AG08395 (cell line): ENCODE measurements at regions not wholly inside any gene's neighbourhood (a gene's known extent, or its start where the extent isn't known, plus 50 kb on each side); places are given as distances from the start of the nearest gene placed in this dataset.
"Not testable (repeated sequence)": the region's sequence is repeated elsewhere in the genome, so short reads cannot be mapped to it uniquely, and the experiment has no call there.

Source experiments
- DNase-seq: peaks from one replicate; pipeline ENCODE4 v3.0.0; 2012; ENCODE audit warnings: mixed read lengths, low spot score

DNA sequence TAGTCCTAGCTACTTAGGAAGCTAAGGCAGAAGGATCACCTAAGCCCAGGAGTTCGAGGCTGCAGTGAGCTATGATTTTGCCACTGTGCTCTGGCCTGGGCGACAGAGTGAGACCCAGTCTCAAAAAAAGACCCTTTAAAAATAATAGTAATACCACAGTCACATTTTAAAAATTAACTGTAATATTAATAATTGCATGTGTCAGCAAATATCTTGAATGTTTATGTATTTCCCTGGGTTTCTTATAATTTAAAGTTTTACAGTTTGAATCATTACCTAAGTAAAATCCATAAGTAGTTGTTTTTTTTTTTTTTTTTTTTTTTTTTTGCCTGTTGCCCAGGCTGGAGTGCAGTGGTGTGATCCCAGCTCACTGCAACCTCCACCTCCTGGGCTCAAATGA, 69.2 kb downstream of the LYZL2 start:
- DNase-seq, result no peak

- DNase-seq, result no peak
These were observed 70.4 kb downstream of the LYZL2 start for GRCh38 chr10:30559180-30559579.

DNA sequence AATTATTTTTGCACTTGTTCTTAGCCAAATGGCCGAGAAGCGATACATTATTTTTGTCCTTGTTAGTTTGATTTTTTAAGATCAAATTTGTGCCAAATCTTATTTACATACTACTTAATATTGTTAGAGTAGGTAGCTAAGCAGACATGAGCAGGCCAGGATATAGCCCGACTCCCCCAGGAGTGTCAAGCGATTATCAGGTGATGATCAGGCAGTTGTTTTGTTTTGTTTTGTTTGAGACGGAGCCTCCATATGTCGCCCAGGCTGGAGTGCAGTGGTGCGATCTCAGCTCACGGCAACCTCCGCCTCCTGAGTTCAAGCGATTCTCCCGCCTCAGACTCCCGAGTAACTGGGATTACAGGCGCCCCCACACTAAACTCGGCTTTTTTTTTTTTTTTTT, 71.1 kb downstream of the LYZL2 start:
- no peak for DNase-seq

DNA sequence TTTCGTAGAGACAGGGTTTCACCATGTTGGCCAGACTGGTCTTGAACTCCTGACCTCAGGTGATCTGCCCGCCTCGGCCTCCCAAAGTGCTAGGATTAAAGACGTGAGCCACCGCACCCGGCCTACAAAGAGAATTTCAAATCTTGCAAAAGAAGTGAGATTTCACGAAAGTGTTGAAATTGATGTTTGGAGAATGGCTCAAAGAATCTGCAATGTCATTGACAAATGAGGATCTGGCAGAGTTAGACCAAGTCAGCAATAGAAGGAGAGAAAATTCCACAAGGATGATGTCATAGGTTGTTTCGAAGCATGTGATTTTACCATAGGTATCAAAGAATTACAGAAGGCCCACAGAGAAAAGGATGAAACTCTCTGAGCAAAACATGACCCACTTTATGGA, 71.7 kb downstream of the LYZL2 start:
- DNase-seq, result no peak

- peak; percentile 4 for DNase-seq
These were observed 73.4 kb downstream of the LYZL2 start for GRCh38 chr10:30556189-30556588.

DNA sequence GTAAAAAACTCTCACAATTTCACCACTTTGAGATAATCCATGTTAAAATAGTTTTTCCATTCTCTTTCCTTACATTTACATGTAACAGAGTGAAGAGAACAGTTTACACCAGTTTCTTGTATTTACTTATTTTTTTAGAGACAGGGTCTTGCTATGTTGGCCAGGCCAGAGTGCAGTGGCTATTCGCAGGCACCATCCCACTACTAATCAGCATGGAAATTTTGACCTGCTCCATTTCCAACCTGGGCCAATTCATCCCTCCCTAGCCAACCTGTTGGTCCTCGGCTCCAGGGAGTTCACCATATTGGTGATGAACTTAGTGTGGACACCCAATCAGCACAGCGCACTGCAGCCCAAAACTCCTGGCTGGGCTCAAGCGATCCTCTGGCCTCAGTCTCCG, 74.1 kb downstream of the LYZL2 start:
- no peak for DNase-seq

DNA sequence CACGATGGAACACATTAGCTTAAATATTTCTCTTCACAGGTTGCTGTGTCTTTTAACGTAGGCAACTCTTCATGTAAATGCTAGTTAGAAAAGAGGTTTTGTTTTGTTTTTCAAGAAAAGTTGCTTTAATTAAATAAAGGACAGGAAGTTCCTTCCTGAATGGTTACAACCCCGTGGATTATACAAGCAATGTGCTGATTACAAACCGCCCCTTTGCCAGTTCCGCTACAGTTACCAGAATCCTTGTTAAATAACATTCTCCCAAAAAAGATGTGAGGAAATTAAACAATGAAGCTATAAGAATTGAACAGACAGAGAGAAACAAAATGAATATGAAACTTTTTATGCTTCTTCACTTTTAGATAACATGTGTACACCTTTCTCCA, 75.1 kb downstream of the LYZL2 start:
- DNase-seq, result no peak

DNA sequence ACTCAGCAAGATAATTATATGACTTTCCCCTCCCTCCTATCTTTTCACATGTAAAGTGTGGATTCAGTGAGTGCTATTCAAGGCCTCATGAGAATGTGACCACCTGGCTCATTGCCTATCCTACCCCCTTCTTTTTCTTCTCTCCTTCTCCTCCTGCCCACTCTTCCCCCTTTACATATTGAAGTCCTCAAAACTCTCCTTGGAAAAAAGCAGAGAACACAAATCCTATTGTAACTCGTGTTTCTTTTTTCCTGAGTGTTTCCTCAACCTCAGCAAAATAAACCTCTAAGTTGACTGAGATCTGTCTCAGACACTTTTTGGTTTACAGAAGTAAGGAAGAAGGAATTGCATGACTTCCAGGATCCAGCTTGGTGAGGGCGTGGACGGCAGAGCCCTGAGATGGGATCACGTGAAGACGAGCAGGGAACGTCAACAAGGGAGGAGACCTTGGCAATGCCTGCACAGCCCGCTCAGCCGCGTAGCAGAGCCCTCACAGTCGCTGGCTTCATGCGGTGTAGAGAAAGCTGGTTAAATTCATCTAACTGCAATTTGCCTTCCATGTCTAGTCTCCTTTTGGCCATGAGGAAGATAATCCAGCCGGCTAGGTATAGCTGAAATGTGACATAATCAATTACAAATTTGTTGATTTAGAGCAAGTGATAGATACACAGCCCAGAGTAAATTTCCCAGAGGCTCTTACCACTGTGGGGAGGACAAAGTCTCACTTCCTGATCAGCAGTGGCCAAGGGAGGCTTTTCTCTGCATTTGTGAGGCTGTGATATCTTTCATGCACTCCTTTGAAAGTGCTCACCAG, 75.7 kb downstream of the LYZL2 start:
- DNase-seq, result peak; percentile 84

DNA sequence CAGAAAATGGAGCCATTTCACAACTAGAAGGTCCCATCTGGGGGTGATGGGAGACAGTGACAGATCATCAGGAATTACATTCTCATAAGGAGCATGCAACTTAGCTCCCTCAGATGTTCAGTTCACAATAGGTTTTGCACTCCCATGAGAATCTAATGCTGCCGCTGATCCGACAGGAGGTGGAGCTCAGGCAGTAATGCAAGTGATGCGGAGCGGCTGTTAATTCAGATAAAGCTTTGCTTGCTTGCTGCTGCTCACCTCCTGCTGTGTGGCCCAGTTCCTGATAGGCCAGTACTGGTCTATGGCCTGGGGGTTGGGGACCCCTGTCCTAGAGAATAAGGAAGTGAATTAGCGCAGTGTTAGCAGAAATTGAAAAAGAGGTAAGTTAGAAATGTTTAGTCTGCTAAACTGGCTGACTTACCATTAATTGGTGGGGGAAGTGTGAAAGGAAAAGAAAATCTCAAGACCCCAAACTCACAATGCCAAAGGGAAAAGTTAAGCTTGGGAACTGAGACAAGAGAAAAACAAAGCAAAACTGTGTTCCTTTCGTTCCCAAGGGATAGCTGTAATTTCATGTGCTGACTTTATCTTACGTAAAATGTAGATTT, 76.4 kb downstream of the LYZL2 start:
- no peak for DNase-seq

- DNase-seq, result no peak
These were observed 78.4 kb downstream of the LYZL2 start for GRCh38 chr10:30550967-30551815.

GRCh38 chr10:30549134-30549687, 80.3 kb downstream of the LYZL2 start:
- not testable (repeated sequence) for DNase-seq

DNA sequence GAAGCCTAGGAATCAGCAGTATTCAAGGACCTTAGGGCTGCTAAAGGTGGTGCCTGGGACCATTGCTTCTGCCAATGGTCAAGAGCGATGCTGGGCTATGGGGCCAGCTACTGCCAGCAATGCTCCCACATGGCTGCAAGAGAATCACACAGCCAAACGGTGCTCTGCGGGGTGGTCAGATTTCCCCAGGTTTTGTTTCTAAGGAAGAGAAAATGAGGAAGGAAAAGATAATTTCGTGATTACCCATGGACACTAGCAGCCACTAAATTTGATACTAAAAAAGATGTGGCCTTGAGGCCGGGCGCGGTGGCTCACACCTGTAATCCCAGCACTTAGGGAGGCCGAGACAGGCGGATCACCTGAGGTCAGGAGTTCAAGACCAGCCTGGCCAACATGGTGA, 83.0 kb downstream of the LYZL2 start:
- no peak for DNase-seq

GRCh38 chr10:30542895-30543288, 86.7 kb downstream of the LYZL2 start:
- DNase-seq, result no peak

GRCh38 chr10:30542001-30542894, 87.3 kb downstream of the LYZL2 start:
- no peak for DNase-seq

DNA sequence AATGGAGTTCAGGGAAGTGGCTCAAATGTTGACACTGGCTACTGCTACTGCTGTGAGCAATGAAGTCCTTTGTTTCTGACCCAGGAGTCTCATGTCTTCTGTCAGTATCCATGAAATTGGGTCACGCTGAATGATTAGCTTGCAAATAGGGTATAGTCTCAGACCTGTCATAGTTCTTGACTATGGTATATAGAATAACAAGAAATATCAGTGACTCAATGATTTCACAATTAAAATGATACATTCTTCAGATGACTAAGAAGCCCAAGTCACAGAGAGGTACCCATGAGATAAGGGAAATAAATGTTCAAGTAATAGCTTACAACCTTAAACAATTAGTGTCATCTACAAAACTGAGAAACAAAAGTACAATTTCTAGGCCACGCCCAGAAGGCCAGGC, 89.3 kb downstream of the LYZL2 start:
- no peak for DNase-seq

DNA sequence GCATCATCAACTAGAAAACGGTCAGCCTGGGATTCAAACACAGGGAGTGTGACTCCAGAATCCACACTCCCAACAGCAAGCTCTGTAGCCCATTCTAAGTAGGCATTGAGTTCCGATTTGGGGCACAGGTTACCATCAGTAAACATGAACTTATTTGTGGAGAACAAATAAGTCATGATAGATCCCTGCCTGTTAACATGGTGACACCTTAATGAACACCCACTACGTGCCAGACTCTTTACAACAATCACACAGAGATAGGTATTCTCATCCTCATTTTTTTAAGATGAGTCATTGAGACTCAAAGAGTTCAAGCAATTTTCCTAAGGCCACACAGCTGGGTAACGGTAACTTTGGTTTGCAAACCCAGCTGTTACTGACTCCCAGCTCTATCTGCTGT, 91.5 kb downstream of the LYZL2 start:
- DNase-seq, result no peak

DNA sequence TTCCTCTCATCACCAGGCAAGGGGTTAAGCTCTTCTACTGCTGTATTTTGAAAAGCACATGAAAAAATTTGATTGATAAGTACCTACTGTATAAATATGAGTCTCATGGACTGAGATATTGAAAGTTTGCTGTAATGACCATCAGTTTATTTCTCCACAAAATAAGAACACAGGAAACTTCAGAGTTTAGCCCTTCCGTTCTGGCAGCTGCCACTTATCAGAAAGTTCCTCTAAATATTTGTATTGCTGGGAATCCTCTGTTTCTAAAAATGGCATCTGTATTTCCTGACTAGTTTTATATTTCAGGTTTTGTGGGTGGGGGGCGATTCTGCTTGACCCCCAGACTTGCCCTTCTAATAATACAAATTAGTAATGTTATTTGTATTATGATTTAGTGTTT, 92.0 kb downstream of the LYZL2 start:
- DNase-seq, result no peak

DNA sequence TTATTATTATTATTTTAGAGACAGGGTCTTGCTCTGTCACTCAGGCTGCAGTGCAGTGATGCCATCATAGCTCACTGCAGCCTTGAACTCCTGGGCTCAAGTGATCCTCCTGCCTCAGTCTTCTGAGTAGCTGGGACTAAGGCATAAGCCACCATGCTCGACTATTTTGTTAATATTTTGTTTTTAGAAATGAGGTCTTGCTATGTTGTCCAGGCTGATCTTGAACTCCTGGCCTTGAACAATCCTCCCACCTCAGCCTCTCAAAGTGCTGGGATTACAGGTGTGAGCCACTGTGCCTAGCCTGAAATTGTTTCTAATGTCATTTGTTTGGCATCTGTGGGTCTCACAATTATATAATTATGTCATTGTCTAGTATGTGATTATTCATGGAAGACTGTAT, 92.4 kb downstream of the LYZL2 start:
- DNase-seq, result not testable (repeated sequence)

GRCh38 chr10:30536578-30536977, 93.0 kb downstream of the LYZL2 start:
- DNase-seq, result no peak

DNA sequence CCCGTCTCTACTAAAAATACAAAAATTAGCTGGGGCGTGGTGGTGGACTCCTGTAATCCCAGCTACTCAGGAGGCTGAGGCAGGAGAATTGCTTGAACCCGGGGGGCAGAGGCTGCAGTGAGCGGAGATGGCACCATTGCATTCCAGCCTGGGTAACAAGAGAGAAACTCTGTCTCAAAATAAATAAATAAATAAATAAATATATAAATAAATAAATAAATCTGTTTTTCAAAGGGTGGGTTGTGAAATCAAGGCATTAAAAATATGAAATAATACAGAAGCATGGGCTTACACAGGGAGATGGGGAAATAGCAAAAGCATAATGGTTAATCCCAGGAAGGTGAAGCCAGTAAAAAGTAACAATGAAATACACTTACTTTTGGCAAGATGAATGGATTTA, 93.9 kb downstream of the LYZL2 start:
- DNase-seq, result no peak

GRCh38 chr10:30534465-30535144, 94.9 kb downstream of the LYZL2 start:
- DNase-seq, result peak; percentile 73
